Endodermal cell (in vitro differentiated cells): ENCODE measurements at regions not wholly inside any gene's neighbourhood (a gene's known extent, or its start where the extent isn't known, plus 50 kb on each side); places are given as distances from the start of the nearest gene placed in this dataset.

ENCODE experiments used
- DNase-seq: peaks from one replicate; pipeline ENCODE4 v3.0.0-alpha.2; 2017
- H3K27ac ChIP-seq: 2 replicates; pipeline ENCODE4 v1.5.1; 2013; ENCODE audit warnings: mild to moderate bottlenecking, low read depth, low read length, moderate library complexity
- H3K27me3 ChIP-seq: 2 replicates; pipeline ENCODE4 v1.6.1; 2013; ENCODE audit warnings: mild to moderate bottlenecking, low read length, moderate library complexity; ENCODE audit not compliant: insufficient read depth, control insufficient read depth, poor library complexity, severe bottlenecking
- H3K36me3 ChIP-seq: 2 replicates; pipeline ENCODE4 v1.7.0; 2013; ENCODE audit warnings: mild to moderate bottlenecking, low read length, moderate library complexity; ENCODE audit not compliant: control insufficient read depth, insufficient read depth
- H3K4me1 ChIP-seq: one replicate; pipeline ENCODE4 v1.7.0; 2013; ENCODE audit warnings: low read length; ENCODE audit not compliant: control insufficient read depth, insufficient read depth
- H3K4me3 ChIP-seq: 2 replicates; pipeline ENCODE4 v1.5.1; 2013; ENCODE audit warnings: mild to moderate bottlenecking, low read length, moderate library complexity
- H3K9ac ChIP-seq: 2 replicates; pipeline ENCODE4 v1.6.1; 2013; ENCODE audit warnings: mild to moderate bottlenecking, low read length, moderate library complexity; ENCODE audit not compliant: poor library complexity, severe bottlenecking; ENCODE audit errors: extremely low read depth
- H3K9me3 ChIP-seq: 2 replicates; pipeline ENCODE4 v1.6.1; 2013; ENCODE audit warnings: mild to moderate bottlenecking, low read length, moderate library complexity; ENCODE audit not compliant: control insufficient read depth
- H3K27ac Mint-ChIP-seq: 2 replicates; pipeline ENCODE4 v1.8.0; 2020; ENCODE audit warnings: mixed read lengths
- H3K27me3 Mint-ChIP-seq: 2 replicates; pipeline ENCODE4 v1.8.0; 2021; ENCODE audit warnings: mild to moderate bottlenecking, mixed read lengths; ENCODE audit not compliant: insufficient read depth
- H3K36me3 Mint-ChIP-seq: 2 replicates; pipeline ENCODE4 v1.8.0; 2020; ENCODE audit warnings: low read depth, mixed read lengths
- H3K4me1 Mint-ChIP-seq: 2 replicates; pipeline ENCODE4 v1.8.0; 2020; ENCODE audit warnings: mixed read lengths
- H3K4me3 Mint-ChIP-seq: 2 replicates; pipeline ENCODE4 v1.8.0; 2020; ENCODE audit warnings: mild to moderate bottlenecking, moderate library complexity, mixed read lengths
- H3K9me3 Mint-ChIP-seq: 2 replicates; pipeline ENCODE4 v1.8.0; 2020; ENCODE audit warnings: mild to moderate bottlenecking, mixed read lengths
- WGBS, 2 experiments: methylation state at CpG; one replicate each; pipeline versions ENCODE4 v1.1.5 to v1.1.7; 2013; ENCODE audit warnings: missing lambda C conversion rate in 2 of 2, mixed read lengths in 1 of 2; ENCODE audit not compliant: insufficient coverage in 1 of 2, insufficient read length in 1 of 2; 5-methylcytosine and 5-hydroxymethylcytosine counted together
- TF ChIP-seq, protein P1 (sequence below): fragments of 200-600 bp; sonication (generic); conservative IDR thresholded peaks from 2 replicates; pipeline ENCODE4 v1.5.0; 2021; ENCODE audit warnings: antibody characterized with exemption, mild to moderate bottlenecking

DNA sequence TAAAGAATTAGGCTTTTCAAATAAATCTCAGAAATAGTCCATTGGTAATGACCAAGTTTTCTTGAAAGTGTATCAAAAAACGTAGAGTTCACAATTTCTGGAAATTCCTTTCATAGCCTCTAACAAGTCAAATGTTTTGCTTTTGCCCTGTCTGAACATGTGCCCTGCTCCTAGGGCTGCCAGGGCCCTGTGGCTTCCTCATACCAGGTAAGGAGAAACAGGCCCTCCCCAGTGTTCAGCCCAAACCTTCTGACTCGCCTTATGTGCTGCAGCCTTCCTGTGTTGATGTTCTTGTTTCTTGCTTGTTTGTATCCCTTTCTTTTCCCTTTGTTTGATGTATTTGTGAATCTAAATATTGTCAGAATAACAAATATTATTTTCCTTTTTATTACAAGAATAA is 146.1 kb upstream of the PACRGL start:
- 94 to 100% methylated on average over 1 to 2 of the region's 2 CpGs for WGBS, 2 experiments
- H3K4me3 ChIP-seq: no peak overlapping the region
- no peaks in the 10 kb centered on the region for H3K4me1 ChIP-seq
- Mint-ChIP-seq H3K27ac (no peak overlapping the region), H3K4me3 (no peak overlapping the region), H3K36me3 (no peaks in the 10 kb centered on the region), H3K4me1 (peaks cover 5% of the 10 kb centered on the region), H3K27me3 (no peaks in the 10 kb centered on the region), H3K9me3 (no peaks in the 10 kb centered on the region)
- no peaks in the 10 kb centered on the region for H3K9me3 ChIP-seq
- TF ChIP-seq, protein P1, sequence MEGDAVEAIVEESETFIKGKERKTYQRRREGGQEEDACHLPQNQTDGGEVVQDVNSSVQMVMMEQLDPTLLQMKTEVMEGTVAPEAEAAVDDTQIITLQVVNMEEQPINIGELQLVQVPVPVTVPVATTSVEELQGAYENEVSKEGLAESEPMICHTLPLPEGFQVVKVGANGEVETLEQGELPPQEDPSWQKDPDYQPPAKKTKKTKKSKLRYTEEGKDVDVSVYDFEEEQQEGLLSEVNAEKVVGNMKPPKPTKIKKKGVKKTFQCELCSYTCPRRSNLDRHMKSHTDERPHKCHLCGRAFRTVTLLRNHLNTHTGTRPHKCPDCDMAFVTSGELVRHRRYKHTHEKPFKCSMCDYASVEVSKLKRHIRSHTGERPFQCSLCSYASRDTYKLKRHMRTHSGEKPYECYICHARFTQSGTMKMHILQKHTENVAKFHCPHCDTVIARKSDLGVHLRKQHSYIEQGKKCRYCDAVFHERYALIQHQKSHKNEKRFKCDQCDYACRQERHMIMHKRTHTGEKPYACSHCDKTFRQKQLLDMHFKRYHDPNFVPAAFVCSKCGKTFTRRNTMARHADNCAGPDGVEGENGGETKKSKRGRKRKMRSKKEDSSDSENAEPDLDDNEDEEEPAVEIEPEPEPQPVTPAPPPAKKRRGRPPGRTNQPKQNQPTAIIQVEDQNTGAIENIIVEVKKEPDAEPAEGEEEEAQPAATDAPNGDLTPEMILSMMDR: no peak
- DNase-seq: no peak
- H3K27ac ChIP-seq: no peak overlapping the region
- H3K27me3 ChIP-seq: no peaks in the 10 kb centered on the region
- H3K36me3 ChIP-seq: no peaks in the 10 kb centered on the region
- no peak overlapping the region for H3K9ac ChIP-seq

DNA sequence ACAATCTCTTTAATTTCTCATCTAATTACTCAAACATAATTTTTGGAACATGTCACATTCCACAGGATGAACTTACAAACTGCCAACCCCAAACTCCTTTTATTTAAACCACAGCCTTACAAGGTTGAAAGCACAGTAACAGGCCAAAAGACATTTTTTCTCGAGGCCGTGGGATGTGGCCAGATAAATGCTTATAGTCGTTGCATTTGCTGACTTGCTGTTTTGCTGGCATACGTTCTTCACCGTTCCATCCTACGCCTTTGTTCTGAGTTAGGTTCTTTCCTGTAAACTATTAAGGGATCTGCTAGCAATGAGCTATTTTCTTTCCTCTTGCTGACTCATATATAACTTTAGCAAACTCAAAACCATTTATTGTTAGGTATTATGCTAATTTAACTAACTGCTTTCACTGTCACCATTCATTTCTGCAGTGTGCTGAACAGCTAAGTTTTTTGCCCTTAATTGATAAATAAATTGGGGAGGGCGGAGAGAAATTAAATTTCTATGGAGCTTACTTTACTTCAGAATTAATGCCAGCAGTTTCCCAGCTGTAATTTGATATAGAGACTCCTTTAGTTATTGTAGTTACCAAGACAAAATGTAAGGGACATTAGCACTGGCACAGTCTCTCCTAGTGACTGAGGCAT is 135.1 kb upstream of the PACRGL start:
- DNase-seq: no peak
- WGBS, 2 experiments: 85 to 89% methylated on average over 6 to 7 of the region's 7 CpGs
- no peaks in the 10 kb centered on the region for H3K4me1 ChIP-seq
- H3K36me3 ChIP-seq: no peaks in the 10 kb centered on the region
- Mint-ChIP-seq H3K27me3 (no peaks in the 10 kb centered on the region), H3K4me1 (no peaks in the 10 kb centered on the region), H3K27ac (no peak overlapping the region), H3K9me3 (no peaks in the 10 kb centered on the region), H3K4me3 (no peak overlapping the region), H3K36me3 (no peaks in the 10 kb centered on the region)
- no peaks in the 10 kb centered on the region for H3K9me3 ChIP-seq
- H3K9ac ChIP-seq: no peak overlapping the region
- no peaks in the 10 kb centered on the region for H3K27me3 ChIP-seq
- H3K27ac ChIP-seq: no peak overlapping the region
- TF ChIP-seq, protein P1: no peak
- no peak overlapping the region for H3K4me3 ChIP-seq

DNA sequence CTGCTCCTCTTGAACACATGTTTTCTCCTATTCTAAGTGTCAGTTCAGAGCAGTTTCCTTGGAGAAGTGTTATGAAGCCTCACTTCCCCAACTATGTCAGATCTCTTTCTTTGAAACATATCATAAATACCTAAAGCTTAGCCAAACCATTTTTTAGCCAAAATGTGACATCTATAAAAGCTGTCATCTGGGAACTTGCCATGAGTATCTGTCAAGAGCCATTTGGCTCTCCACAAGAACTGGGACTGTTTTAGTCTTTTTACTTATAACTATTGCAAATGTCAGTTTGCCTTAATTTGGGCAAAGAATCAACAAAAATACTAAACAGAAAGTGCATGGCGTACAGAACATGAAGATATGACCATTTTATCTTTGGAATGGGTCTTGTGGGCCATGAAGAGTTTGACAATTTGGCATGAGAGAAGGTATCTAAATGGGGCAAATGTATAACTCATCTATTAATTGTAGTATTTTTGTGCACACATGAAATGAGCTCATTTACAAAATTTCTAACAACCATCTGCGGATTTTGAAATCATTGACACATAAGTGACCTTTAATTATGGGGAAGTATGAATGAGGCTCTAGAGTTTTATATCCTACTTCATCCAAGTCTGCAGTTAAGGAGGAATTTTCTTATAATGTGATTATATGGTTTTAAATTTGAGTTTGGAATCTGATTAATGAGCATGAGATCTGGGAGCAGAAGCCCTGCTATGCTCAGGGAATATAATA is 129.1 kb upstream of the PACRGL start:
- no peaks in the 10 kb centered on the region for H3K9me3 Mint-ChIP-seq
- 97% methylated on average over 2 of the region's 2 CpGs; no CpG with 5 or more reads in 1 of the 2 experiments for WGBS, 2 experiments
- TF ChIP-seq, protein P1: no peak
- no peaks in the 10 kb centered on the region for H3K27me3 ChIP-seq
- H3K9me3 ChIP-seq: no peaks in the 10 kb centered on the region
- no peak for DNase-seq
- no peak overlapping the region for H3K4me3 ChIP-seq
- H3K36me3 Mint-ChIP-seq: no peaks in the 10 kb centered on the region
- H3K4me3 Mint-ChIP-seq: no peak overlapping the region
- H3K4me1 Mint-ChIP-seq: no peaks in the 10 kb centered on the region
- H3K27ac Mint-ChIP-seq: no peak overlapping the region
- H3K4me1 ChIP-seq: no peaks in the 10 kb centered on the region
- no peaks in the 10 kb centered on the region for H3K27me3 Mint-ChIP-seq
- H3K9ac ChIP-seq: no peak overlapping the region
- no peak overlapping the region for H3K27ac ChIP-seq
- H3K36me3 ChIP-seq: no peaks in the 10 kb centered on the region
